ENCODE measurements at regions not wholly inside any gene's neighbourhood (a gene's known extent, or its start where the extent isn't known, plus 50 kb on each side); places are given as distances from the start of the nearest gene placed in this dataset.

DNA sequence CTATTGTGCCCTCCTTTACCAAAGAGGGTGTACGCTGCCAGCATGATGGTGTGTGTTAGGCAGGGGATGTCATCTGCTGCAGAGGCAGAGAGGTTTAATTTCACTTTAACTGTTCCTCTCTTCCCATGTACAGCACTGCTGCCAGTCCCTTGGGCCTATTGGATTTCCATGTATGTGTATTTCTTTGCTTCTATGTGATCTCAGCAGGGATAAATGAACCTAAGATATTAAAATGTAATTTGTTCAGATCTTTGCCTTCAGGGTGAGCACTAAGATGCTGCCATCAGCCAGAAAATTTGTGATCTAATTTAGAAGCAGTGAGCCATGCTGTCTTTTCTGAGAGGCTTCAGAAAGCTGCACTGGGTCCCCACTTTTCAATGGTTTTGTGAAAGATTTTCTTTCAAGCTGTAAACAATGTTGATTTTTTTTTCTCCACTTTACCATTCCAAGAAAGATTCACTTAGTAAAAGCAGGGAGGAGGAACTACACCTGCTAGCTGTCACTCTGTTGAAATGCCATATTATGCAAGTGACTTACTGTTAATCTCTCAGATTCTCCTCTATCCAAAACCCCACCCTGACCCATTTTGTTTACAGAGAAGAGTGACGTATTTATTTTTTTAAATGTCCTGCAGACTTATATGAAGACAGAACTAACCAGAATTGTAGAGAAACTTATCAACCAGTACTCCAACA is 261.9 kb downstream of the TBL1XR1 start:
- WGBS, 2 donors (ENCODE audit: low coverage in 1 of 2), result 44 to 75% methylated on average over 2 of the region's 2 CpGs
- no peak for ATAC-seq
- no peak overlapping the region for H3K4me3 ChIP-seq
- H3K4me1 ChIP-seq, result peaks cover 0 to 18% (median 6%) of the 10 kb centered on the region in 3 donors
- no peak overlapping the region for H3K27ac ChIP-seq
- no peaks in the 10 kb centered on the region for H3K36me3 ChIP-seq
- H3K27me3 ChIP-seq, result no peaks in the 10 kb centered on the region
- TF ChIP-seq EP300 (IDR thresholded peaks at IDR 0.05) (no peak), POLR2AphosphoS5 (IDR thresholded peaks at IDR 0.05) (no peak)
- no peaks in the 10 kb centered on the region for H3K9me3 ChIP-seq

DNA sequence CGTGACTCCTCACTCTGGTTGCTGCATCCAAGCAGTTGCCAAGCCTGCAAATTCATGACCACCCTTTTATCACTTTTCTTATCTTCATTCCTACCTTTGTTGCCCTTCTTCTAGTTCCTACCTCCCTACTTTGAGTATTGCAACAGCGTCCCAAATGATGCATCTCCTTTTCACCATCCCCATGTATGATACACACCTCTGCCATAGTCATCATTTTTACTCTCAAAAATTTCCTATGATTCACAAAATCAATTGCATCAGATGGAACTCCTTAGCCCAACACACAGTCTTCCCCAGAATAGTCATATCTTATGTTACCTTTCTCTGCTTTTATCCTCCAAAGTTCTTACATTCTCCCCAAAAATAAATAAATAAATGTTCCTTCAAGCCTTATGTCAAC is 262.6 kb downstream of the TBL1XR1 start:
- 96 to 100% methylated on average over 1 to 2 of the region's 2 CpGs for WGBS, 2 donors (ENCODE audit: low coverage in 1 of 2)
- no peaks in the 10 kb centered on the region for H3K9me3 ChIP-seq
- no peak overlapping the region for H3K4me3 ChIP-seq
- no peak for ATAC-seq
- TF ChIP-seq EP300 (IDR thresholded peaks at IDR 0.05) (no peak), POLR2A (IDR thresholded peaks at IDR 0.05) (no peak), POLR2AphosphoS5 (IDR thresholded peaks at IDR 0.05) (no peak)
- TF ChIP-seq, protein P1, sequence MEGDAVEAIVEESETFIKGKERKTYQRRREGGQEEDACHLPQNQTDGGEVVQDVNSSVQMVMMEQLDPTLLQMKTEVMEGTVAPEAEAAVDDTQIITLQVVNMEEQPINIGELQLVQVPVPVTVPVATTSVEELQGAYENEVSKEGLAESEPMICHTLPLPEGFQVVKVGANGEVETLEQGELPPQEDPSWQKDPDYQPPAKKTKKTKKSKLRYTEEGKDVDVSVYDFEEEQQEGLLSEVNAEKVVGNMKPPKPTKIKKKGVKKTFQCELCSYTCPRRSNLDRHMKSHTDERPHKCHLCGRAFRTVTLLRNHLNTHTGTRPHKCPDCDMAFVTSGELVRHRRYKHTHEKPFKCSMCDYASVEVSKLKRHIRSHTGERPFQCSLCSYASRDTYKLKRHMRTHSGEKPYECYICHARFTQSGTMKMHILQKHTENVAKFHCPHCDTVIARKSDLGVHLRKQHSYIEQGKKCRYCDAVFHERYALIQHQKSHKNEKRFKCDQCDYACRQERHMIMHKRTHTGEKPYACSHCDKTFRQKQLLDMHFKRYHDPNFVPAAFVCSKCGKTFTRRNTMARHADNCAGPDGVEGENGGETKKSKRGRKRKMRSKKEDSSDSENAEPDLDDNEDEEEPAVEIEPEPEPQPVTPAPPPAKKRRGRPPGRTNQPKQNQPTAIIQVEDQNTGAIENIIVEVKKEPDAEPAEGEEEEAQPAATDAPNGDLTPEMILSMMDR (IDR thresholded peaks at IDR 0.05), result no peak
- H3K4me1 ChIP-seq, result peaks cover 0 to 18% (median 6%) of the 10 kb centered on the region in 3 donors
- H3K36me3 ChIP-seq, result no peaks in the 10 kb centered on the region
- H3K27me3 ChIP-seq, result no peaks in the 10 kb centered on the region
- no peak overlapping the region for H3K27ac ChIP-seq

DNA sequence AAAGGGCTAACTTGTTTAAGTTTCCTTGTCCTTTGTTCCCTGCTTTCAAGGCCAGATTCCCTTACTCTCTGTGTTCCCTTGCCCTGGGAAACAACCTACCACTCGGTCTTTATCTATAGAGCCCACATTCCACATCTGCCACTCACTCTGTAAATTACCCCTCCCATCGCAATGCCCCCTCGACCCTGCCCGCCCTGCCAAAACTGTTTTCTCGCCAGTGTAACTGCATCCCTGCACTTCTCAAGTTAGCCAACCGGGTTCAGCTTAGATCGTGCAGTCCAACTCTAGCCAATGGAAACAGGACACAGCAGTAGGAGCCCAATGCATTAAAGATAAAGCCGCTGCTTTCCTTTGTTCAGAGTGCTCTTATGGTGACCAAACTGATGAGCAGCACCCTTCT is 263.6 kb downstream of the TBL1XR1 start:
- Histone ChIP-seq H3K27ac (no peak overlapping the region), H3K9me3 (no peaks in the 10 kb centered on the region), H3K27me3 (no peaks in the 10 kb centered on the region), H3K4me1 (peaks cover 0 to 9% (median 6%) of the 10 kb centered on the region in 3 donors), H3K36me3 (no peaks in the 10 kb centered on the region), H3K4me3 (no peak overlapping the region)
- no peak for ATAC-seq
- TF ChIP-seq, protein P1 (IDR thresholded peaks at IDR 0.05), result no peak
- TF ChIP-seq POLR2AphosphoS5 (IDR thresholded peaks at IDR 0.05), result no peak
- no peak for TF ChIP-seq POLR2A (IDR thresholded peaks at IDR 0.05)
- no peak for TF ChIP-seq EP300 (IDR thresholded peaks at IDR 0.05)
- 71 to 87% methylated on average over 5 to 7 of the region's 8 CpGs for WGBS, 2 donors (ENCODE audit: low coverage in 1 of 2)

DNA sequence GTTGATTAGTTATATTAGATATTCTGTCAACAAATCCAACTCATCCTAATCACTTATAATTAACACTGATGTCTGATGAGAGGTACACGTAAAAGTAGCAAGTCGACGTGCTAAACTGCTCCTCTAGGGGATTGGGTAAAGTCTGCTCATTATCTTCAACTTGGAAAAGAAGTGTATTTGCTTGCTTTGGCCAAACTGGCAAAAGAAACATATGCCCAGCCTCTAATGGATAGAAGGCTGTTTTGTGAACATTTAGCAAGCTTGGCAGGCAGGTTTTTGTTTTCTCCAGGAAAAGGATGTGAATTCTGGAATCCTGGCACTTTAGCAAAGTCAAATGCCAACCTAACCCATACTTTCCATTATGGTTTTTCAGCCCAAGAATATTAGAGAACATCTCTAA is 264.8 kb downstream of the TBL1XR1 start:
- 75 to 90% methylated on average over 3 of the region's 3 CpGs for WGBS, 2 donors (ENCODE audit: low coverage in 1 of 2)
- no peaks in the 10 kb centered on the region for H3K36me3 ChIP-seq
- H3K4me1 ChIP-seq, result peaks cover 0 to 9% (median 6%) of the 10 kb centered on the region in 3 donors
- no peak overlapping the region for H3K4me3 ChIP-seq
- TF ChIP-seq EP300 (IDR thresholded peaks at IDR 0.05), result no peak
- no peak for TF ChIP-seq POLR2A (IDR thresholded peaks at IDR 0.05)
- TF ChIP-seq, protein P1 (IDR thresholded peaks at IDR 0.05), result no peak
- H3K9me3 ChIP-seq, result no peaks in the 10 kb centered on the region
- no peak overlapping the region for H3K27ac ChIP-seq
- no peaks in the 10 kb centered on the region for H3K27me3 ChIP-seq
- no peak for ATAC-seq

DNA sequence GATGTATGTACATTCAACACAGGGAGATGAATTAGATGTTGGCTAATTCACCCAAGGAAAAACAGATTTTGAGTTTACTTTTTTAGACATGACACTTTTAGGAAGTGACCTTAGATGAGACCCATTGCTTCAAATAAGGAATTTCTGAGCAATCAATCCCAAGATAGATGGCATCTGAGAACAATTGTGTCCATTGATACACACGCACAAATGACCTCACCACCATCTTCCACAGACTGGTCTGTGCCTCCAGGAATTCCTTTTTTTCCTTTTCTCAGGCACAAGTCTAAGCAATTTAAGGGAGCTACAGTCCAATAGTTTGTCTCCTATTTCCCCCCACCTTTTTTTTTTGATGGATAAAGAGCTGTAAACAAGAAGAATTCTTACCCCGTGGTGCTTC is 265.3 kb downstream of the TBL1XR1 start:
- H3K9me3 ChIP-seq, result no peaks in the 10 kb centered on the region
- no peaks in the 10 kb centered on the region for H3K27me3 ChIP-seq
- H3K4me1 ChIP-seq, result peaks cover 0 to 9% (median 6%) of the 10 kb centered on the region in 3 donors
- H3K27ac ChIP-seq, result no peak overlapping the region
- no peak overlapping the region for H3K4me3 ChIP-seq
- TF ChIP-seq POLR2AphosphoS5 (IDR thresholded peaks at IDR 0.05) (no peak), EP300 (IDR thresholded peaks at IDR 0.05) (no peak), POLR2A (IDR thresholded peaks at IDR 0.05) (no peak)
- TF ChIP-seq, protein P1 (IDR thresholded peaks at IDR 0.05), result no peak
- 40 to 56% methylated on average over 1 to 2 of the region's 2 CpGs for WGBS, 2 donors (ENCODE audit: low coverage in 1 of 2)
- ATAC-seq, result no peak
- H3K36me3 ChIP-seq, result no peaks in the 10 kb centered on the region

Measured in gastroesophageal sphincter (tissue), 4 donors.